Astrocyte (in vitro differentiated cells and primary cell): ENCODE measurements at regions not wholly inside any gene's neighbourhood (a gene's known extent, or its start where the extent isn't known, plus 50 kb on each side); places are given as distances from the start of the nearest gene placed in this dataset.

Experiments used
- DNase-seq: peaks from one replicate; pipeline ENCODE4 v3.0.0-alpha.2; 2010; ENCODE audit warnings: low read depth
- FAIRE-seq: peaks from 2 replicates; lab custom pipeline; 2011; peaks lifted over from hg19 to GRCh38; lab: Jason Lieb, UNC
- H2AFZ ChIP-seq: 2 replicates; pipeline ENCODE4 v1.6.0; 2012; ENCODE audit warnings: low read depth, low read length, inconsistent platforms
- H3K27ac ChIP-seq: 2 replicates; pipeline ENCODE4 v1.5.1; 2011; ENCODE audit warnings: low read depth, low read length, inconsistent platforms
- H3K27me3 ChIP-seq: 2 replicates; pipeline ENCODE4 v1.6.0; 2011; ENCODE audit warnings: low read length, inconsistent platforms; ENCODE audit not compliant: insufficient read depth
- H3K36me3 ChIP-seq: 2 replicates; pipeline ENCODE4 v1.5.1; 2011; ENCODE audit warnings: low read length, inconsistent platforms; ENCODE audit not compliant: insufficient read depth
- H3K4me1 ChIP-seq: 2 replicates; pipeline ENCODE4 v1.5.1; 2011; ENCODE audit warnings: low read length, inconsistent platforms; ENCODE audit not compliant: insufficient read depth
- H3K4me2 ChIP-seq: 2 replicates; pipeline ENCODE4 v1.6.0; 2012; ENCODE audit warnings: low read length, inconsistent platforms
- H3K4me3 ChIP-seq: 2 replicates; pipeline ENCODE4 v1.5.1; 2011; ENCODE audit warnings: low read depth, mild to moderate bottlenecking, low read length, inconsistent platforms; ENCODE audit not compliant: insufficient read depth
- H3K79me2 ChIP-seq: 2 replicates; pipeline ENCODE4 v1.6.0; 2012; ENCODE audit warnings: mild to moderate bottlenecking, low read length, inconsistent platforms; ENCODE audit not compliant: insufficient read depth
- H3K9ac ChIP-seq: 2 replicates; pipeline ENCODE4 v1.6.0; 2012; ENCODE audit warnings: mild to moderate bottlenecking, low read length, inconsistent platforms
- H3K9me3 ChIP-seq: 2 replicates; pipeline ENCODE4 v1.5.1; 2012; ENCODE audit warnings: low read depth, mild to moderate bottlenecking, low read length, inconsistent platforms; ENCODE audit not compliant: insufficient read depth
- H4K20me1 ChIP-seq: 2 replicates; pipeline ENCODE4 v1.6.0; 2012; ENCODE audit warnings: low read length, inconsistent platforms; ENCODE audit not compliant: insufficient read depth
- H3K27ac Mint-ChIP-seq: one replicate; pipeline ENCODE4 v1.8.0; 2021; ENCODE audit warnings: mild to moderate bottlenecking, mixed read lengths; ENCODE audit not compliant: unreplicated experiment
- H3K27me3 Mint-ChIP-seq: one replicate; pipeline ENCODE4 v1.8.0; 2021; ENCODE audit warnings: low read depth, mixed read lengths; ENCODE audit not compliant: unreplicated experiment
- H3K36me3 Mint-ChIP-seq: one replicate; pipeline ENCODE4 v1.8.0; 2021; ENCODE audit warnings: low read depth, mixed read lengths; ENCODE audit not compliant: unreplicated experiment
- H3K4me1 Mint-ChIP-seq: one replicate; pipeline ENCODE4 v1.8.0; 2021; ENCODE audit warnings: low read depth, mixed read lengths; ENCODE audit not compliant: unreplicated experiment
- H3K4me3 Mint-ChIP-seq: one replicate; pipeline ENCODE4 v1.8.0; 2021; ENCODE audit warnings: mild to moderate bottlenecking, moderate library complexity, mixed read lengths; ENCODE audit not compliant: unreplicated experiment
- H3K9me3 Mint-ChIP-seq: one replicate; pipeline ENCODE4 v1.8.0; 2021; ENCODE audit warnings: mild to moderate bottlenecking, mixed read lengths; ENCODE audit not compliant: unreplicated experiment
- CTCF ChIP-seq: IDR thresholded peaks from 2 replicates; pipeline ENCODE4 v1.5.1; 2011; ENCODE audit warnings: low read depth, mild to moderate bottlenecking, inconsistent platforms, low read length, moderate library complexity; ENCODE audit not compliant: insufficient read depth
- EZH2 ChIP-seq: IDR thresholded peaks from 2 replicates; pipeline ENCODE4 v1.6.1; 2012; ENCODE audit warnings: mild to moderate bottlenecking, low read length, inconsistent platforms; ENCODE audit not compliant: insufficient read depth

- no peak for DNase-seq
- Histone ChIP-seq H3K27ac (no peak overlapping the region), H4K20me1 (no peaks in the 10 kb centered on the region), H3K4me3 (no peak overlapping the region), H3K9ac (no peak overlapping the region), H3K4me2 (no peak overlapping the region), H3K27me3 (no peaks in the 10 kb centered on the region), H2AFZ (no peak overlapping the region), H3K9me3 (no peaks in the 10 kb centered on the region), H3K4me1 (no peaks in the 10 kb centered on the region), H3K79me2 (no peaks in the 10 kb centered on the region), H3K36me3 (no peaks in the 10 kb centered on the region)
- H3K4me1 Mint-ChIP-seq, result no peaks in the 10 kb centered on the region
- H3K9me3 Mint-ChIP-seq, result peaks cover 4% of the 10 kb centered on the region
- no peaks in the 10 kb centered on the region for H3K36me3 Mint-ChIP-seq
- H3K27me3 Mint-ChIP-seq, result no peaks in the 10 kb centered on the region
- no peak for FAIRE-seq
- H3K4me3 Mint-ChIP-seq, result no peak overlapping the region
- TF ChIP-seq EZH2, result no peak
- no peak for TF ChIP-seq CTCF
- no peak overlapping the region for H3K27ac Mint-ChIP-seq
These were observed 620.5 kb upstream of the SEMA6A start for GRCh38 chr5:117195076-117195475.

- Mint-ChIP-seq H3K4me3 (no peak overlapping the region), H3K27me3 (no peaks in the 10 kb centered on the region), H3K27ac (no peak overlapping the region), H3K36me3 (no peaks in the 10 kb centered on the region), H3K4me1 (no peaks in the 10 kb centered on the region), H3K9me3 (no peaks in the 10 kb centered on the region)
- H3K4me2 ChIP-seq, result no peak overlapping the region
- no peak overlapping the region for H2AFZ ChIP-seq
- no peak overlapping the region for H3K4me3 ChIP-seq
- no peaks in the 10 kb centered on the region for H3K79me2 ChIP-seq
- TF ChIP-seq EZH2 (no peak), CTCF (no peak)
- H4K20me1 ChIP-seq, result no peaks in the 10 kb centered on the region
- no peaks in the 10 kb centered on the region for H3K4me1 ChIP-seq
- no peaks in the 10 kb centered on the region for H3K36me3 ChIP-seq
- FAIRE-seq, result no peak
- DNase-seq, result no peak
- H3K27me3 ChIP-seq, result no peaks in the 10 kb centered on the region
- no peak overlapping the region for H3K27ac ChIP-seq
- H3K9ac ChIP-seq, result no peak overlapping the region
- no peaks in the 10 kb centered on the region for H3K9me3 ChIP-seq
These were observed 616.6 kb upstream of the SEMA6A start for GRCh38 chr5:117191251-117191650.

GRCh38 chr5:117189784-117190183 is 615.2 kb upstream of the SEMA6A start:
- no peaks in the 10 kb centered on the region for H3K9me3 ChIP-seq
- DNase-seq (no peak), FAIRE-seq (no peak)
- Mint-ChIP-seq H3K9me3 (no peaks in the 10 kb centered on the region), H3K36me3 (no peaks in the 10 kb centered on the region), H3K4me1 (no peaks in the 10 kb centered on the region), H3K4me3 (no peak overlapping the region), H3K27me3 (no peaks in the 10 kb centered on the region), H3K27ac (no peak overlapping the region)
- H3K4me1 ChIP-seq, result no peaks in the 10 kb centered on the region
- no peaks in the 10 kb centered on the region for H4K20me1 ChIP-seq
- no peak overlapping the region for H3K4me2 ChIP-seq
- H3K9ac ChIP-seq, result no peak overlapping the region
- H2AFZ ChIP-seq, result no peak overlapping the region
- H3K4me3 ChIP-seq, result no peak overlapping the region
- H3K79me2 ChIP-seq, result no peaks in the 10 kb centered on the region
- TF ChIP-seq EZH2 (no peak), CTCF (no peak)
- no peaks in the 10 kb centered on the region for H3K27me3 ChIP-seq
- no peaks in the 10 kb centered on the region for H3K36me3 ChIP-seq
- no peak overlapping the region for H3K27ac ChIP-seq
